ENCODE measurements at regions not wholly inside any gene's neighbourhood (a gene's known extent, or its start where the extent isn't known, plus 50 kb on each side); places are given as distances from the start of the nearest gene placed in this dataset.

GRCh38 chr2:222108957-222109585, 189.7 kb downstream of the PAX3 start:
- no peaks in the 10 kb centered on the region for H3K27me3 Mint-ChIP-seq
- CTCF ChIA-PET: no interaction called here
- no peaks in the 10 kb centered on the region for H3K36me3 Mint-ChIP-seq
- no peak overlapping the region for H3K27ac ChIP-seq (ENCODE audit: low read depth, low read length)
- POLR2A ChIA-PET: no interaction called here
- no peak for DNase-seq
- no peaks in the 10 kb centered on the region for H3K27me3 ChIP-seq (ENCODE audit: insufficient read depth, low read length, poor library complexity, severe bottlenecking)
- no peaks in the 10 kb centered on the region for H3K4me1 ChIP-seq (ENCODE audit: insufficient read depth, low read length)
- no peak overlapping the region for H3K4me3 ChIP-seq (ENCODE audit: low read length)
- H3K4me3 Mint-ChIP-seq: no peak overlapping the region
- H3K27ac Mint-ChIP-seq: no peak overlapping the region
- no peaks in the 10 kb centered on the region for H3K36me3 ChIP-seq (ENCODE audit: insufficient read depth, low read length)
- H3K9me3 ChIP-seq (ENCODE audit: low read length): no peaks in the 10 kb centered on the region
- peaks cover 0 to 2% (median 0%) of the 10 kb centered on the region in 5 donors for H3K9me3 Mint-ChIP-seq
- H3K4me1 Mint-ChIP-seq: no peaks in the 10 kb centered on the region

GRCh38 chr2:222108497-222108896, 190.3 kb downstream of the PAX3 start:
- H3K27me3 ChIP-seq (ENCODE audit: insufficient read depth, low read length, poor library complexity, severe bottlenecking): no peaks in the 10 kb centered on the region
- no peaks in the 10 kb centered on the region for H3K4me1 Mint-ChIP-seq
- no peaks in the 10 kb centered on the region for H3K36me3 ChIP-seq (ENCODE audit: insufficient read depth, low read length)
- no peak overlapping the region for H3K27ac ChIP-seq (ENCODE audit: low read depth, low read length)
- H3K4me3 Mint-ChIP-seq: no peak overlapping the region
- H3K36me3 Mint-ChIP-seq: no peaks in the 10 kb centered on the region
- CTCF ChIA-PET: no interaction called here
- H3K27me3 Mint-ChIP-seq: no peaks in the 10 kb centered on the region
- no peak overlapping the region for H3K4me3 ChIP-seq (ENCODE audit: low read length)
- no peaks in the 10 kb centered on the region for H3K4me1 ChIP-seq (ENCODE audit: insufficient read depth, low read length)
- no peak overlapping the region for H3K27ac Mint-ChIP-seq
- no peak for DNase-seq
- POLR2A ChIA-PET: no interaction called here
- peaks cover 0 to 2% (median 0%) of the 10 kb centered on the region in 5 donors for H3K9me3 Mint-ChIP-seq
- no peaks in the 10 kb centered on the region for H3K9me3 ChIP-seq (ENCODE audit: low read length)

GRCh38 chr2:222105046-222105445, 193.8 kb downstream of the PAX3 start:
- ChIA-PET POLR2A (no interaction called here), CTCF (no interaction called here)
- no peak overlapping the region for H3K27ac Mint-ChIP-seq
- H3K27me3 Mint-ChIP-seq: peaks cover 0 to 1% of the 10 kb centered on the region in 2 donors
- Histone ChIP-seq H3K27ac (ENCODE audit: low read depth, low read length) (no peak overlapping the region), H3K4me1 (ENCODE audit: insufficient read depth, low read length) (no peaks in the 10 kb centered on the region), H3K4me3 (ENCODE audit: low read length) (no peak overlapping the region), H3K36me3 (ENCODE audit: insufficient read depth, low read length) (no peaks in the 10 kb centered on the region), H3K9me3 (ENCODE audit: low read length) (no peaks in the 10 kb centered on the region), H3K27me3 (ENCODE audit: insufficient read depth, low read length, poor library complexity, severe bottlenecking) (no peaks in the 10 kb centered on the region)
- H3K4me3 Mint-ChIP-seq: no peak overlapping the region
- H3K4me1 Mint-ChIP-seq: no peaks in the 10 kb centered on the region
- H3K9me3 Mint-ChIP-seq: no peaks in the 10 kb centered on the region
- no peaks in the 10 kb centered on the region for H3K36me3 Mint-ChIP-seq
- no peak for DNase-seq

- POLR2A ChIA-PET: no interaction called here
- CTCF ChIA-PET: no interaction called here
- Histone ChIP-seq H3K9me3 (ENCODE audit: low read length) (no peaks in the 10 kb centered on the region), H3K27me3 (ENCODE audit: insufficient read depth, low read length, poor library complexity, severe bottlenecking) (no peaks in the 10 kb centered on the region), H3K4me3 (ENCODE audit: low read length) (no peak overlapping the region), H3K36me3 (ENCODE audit: insufficient read depth, low read length) (no peaks in the 10 kb centered on the region), H3K4me1 (ENCODE audit: insufficient read depth, low read length) (no peaks in the 10 kb centered on the region), H3K27ac (ENCODE audit: low read depth, low read length) (no peak overlapping the region)
- DNase-seq: no peak
- peaks cover 3 to 5% of the 10 kb centered on the region in 2 donors for H3K27me3 Mint-ChIP-seq
- no peaks in the 10 kb centered on the region for H3K9me3 Mint-ChIP-seq
- H3K36me3 Mint-ChIP-seq: no peaks in the 10 kb centered on the region
- H3K27ac Mint-ChIP-seq: no peak overlapping the region
- H3K4me3 Mint-ChIP-seq: no peak overlapping the region
- no peaks in the 10 kb centered on the region for H3K4me1 Mint-ChIP-seq
Observed at GRCh38 chr2:222102575-222103349, 196.0 kb downstream of the PAX3 start.

GRCh38 chr2:222100704-222101699, 197.8 kb downstream of the PAX3 start:
- Mint-ChIP-seq H3K36me3 (no peaks in the 10 kb centered on the region), H3K9me3 (no peaks in the 10 kb centered on the region), H3K4me1 (no peaks in the 10 kb centered on the region), H3K27me3 (peaks cover 5% of the 10 kb centered on the region in 2 donors), H3K4me3 (no peak overlapping the region), H3K27ac (no peak overlapping the region)
- CTCF ChIA-PET: no interaction called here
- POLR2A ChIA-PET: no interaction called here
- no peak overlapping the region for H3K4me3 ChIP-seq (ENCODE audit: low read length)
- no peaks in the 10 kb centered on the region for H3K27me3 ChIP-seq (ENCODE audit: insufficient read depth, low read length, poor library complexity, severe bottlenecking)
- no peaks in the 10 kb centered on the region for H3K9me3 ChIP-seq (ENCODE audit: low read length)
- H3K27ac ChIP-seq (ENCODE audit: low read depth, low read length): no peak overlapping the region
- H3K4me1 ChIP-seq (ENCODE audit: insufficient read depth, low read length): no peaks in the 10 kb centered on the region
- H3K36me3 ChIP-seq (ENCODE audit: insufficient read depth, low read length): no peaks in the 10 kb centered on the region
- DNase-seq: no peak

GRCh38 chr2:222088561-222088960, 210.2 kb downstream of the PAX3 start:
- POLR2A ChIA-PET: no interaction called here
- H3K36me3 ChIP-seq (ENCODE audit: insufficient read depth, low read length): no peaks in the 10 kb centered on the region
- no peak overlapping the region for H3K4me3 ChIP-seq (ENCODE audit: low read length)
- no peaks in the 10 kb centered on the region for H3K9me3 ChIP-seq (ENCODE audit: low read length)
- H3K4me1 Mint-ChIP-seq: no peaks in the 10 kb centered on the region
- no peak overlapping the region for H3K4me3 Mint-ChIP-seq
- H3K27me3 ChIP-seq (ENCODE audit: insufficient read depth, low read length, poor library complexity, severe bottlenecking): no peaks in the 10 kb centered on the region
- no peaks in the 10 kb centered on the region for H3K27me3 Mint-ChIP-seq
- H3K27ac Mint-ChIP-seq: no peak overlapping the region
- H3K27ac ChIP-seq (ENCODE audit: low read depth, low read length): no peak overlapping the region
- CTCF ChIA-PET: no interaction called here
- H3K36me3 Mint-ChIP-seq: no peaks in the 10 kb centered on the region
- H3K4me1 ChIP-seq (ENCODE audit: insufficient read depth, low read length): no peaks in the 10 kb centered on the region
- DNase-seq: no peak
- peaks cover 0 to 6% (median 0%) of the 10 kb centered on the region in 5 donors for H3K9me3 Mint-ChIP-seq

- no peaks in the 10 kb centered on the region for H3K4me1 Mint-ChIP-seq
- CTCF ChIA-PET: no interaction called here
- H3K4me1 ChIP-seq (ENCODE audit: insufficient read depth, low read length): no peaks in the 10 kb centered on the region
- no peak overlapping the region for H3K4me3 ChIP-seq (ENCODE audit: low read length)
- DNase-seq: no peak
- H3K27ac Mint-ChIP-seq: no peak overlapping the region
- no peak overlapping the region for H3K27ac ChIP-seq (ENCODE audit: low read depth, low read length)
- no peaks in the 10 kb centered on the region for H3K27me3 Mint-ChIP-seq
- peaks cover 0 to 6% (median 0%) of the 10 kb centered on the region in 5 donors for H3K9me3 Mint-ChIP-seq
- POLR2A ChIA-PET: no interaction called here
- no peaks in the 10 kb centered on the region for H3K27me3 ChIP-seq (ENCODE audit: insufficient read depth, low read length, poor library complexity, severe bottlenecking)
- H3K9me3 ChIP-seq (ENCODE audit: low read length): no peaks in the 10 kb centered on the region
- H3K36me3 Mint-ChIP-seq: no peaks in the 10 kb centered on the region
- no peak overlapping the region for H3K4me3 Mint-ChIP-seq
- H3K36me3 ChIP-seq (ENCODE audit: insufficient read depth, low read length): no peaks in the 10 kb centered on the region
Observed at GRCh38 chr2:222087998-222088397, 210.8 kb downstream of the PAX3 start.

- no peak overlapping the region for H3K27ac Mint-ChIP-seq
- ChIA-PET CTCF (no interaction called here), POLR2A (no interaction called here)
- no peaks in the 10 kb centered on the region for H3K4me1 Mint-ChIP-seq
- no peak overlapping the region for H3K4me3 Mint-ChIP-seq
- Histone ChIP-seq H3K36me3 (ENCODE audit: insufficient read depth, low read length) (no peaks in the 10 kb centered on the region), H3K4me1 (ENCODE audit: insufficient read depth, low read length) (no peaks in the 10 kb centered on the region), H3K27ac (ENCODE audit: low read depth, low read length) (no peak overlapping the region), H3K27me3 (ENCODE audit: insufficient read depth, low read length, poor library complexity, severe bottlenecking) (no peaks in the 10 kb centered on the region), H3K4me3 (ENCODE audit: low read length) (no peak overlapping the region), H3K9me3 (ENCODE audit: low read length) (no peaks in the 10 kb centered on the region)
- no peak for DNase-seq
- peaks cover 0 to 3% (median 0%) of the 10 kb centered on the region in 5 donors for H3K9me3 Mint-ChIP-seq
- no peaks in the 10 kb centered on the region for H3K27me3 Mint-ChIP-seq
- H3K36me3 Mint-ChIP-seq: no peaks in the 10 kb centered on the region
Observed at GRCh38 chr2:222082201-222082600, 216.6 kb downstream of the PAX3 start.

All from CD8-positive, alpha-beta memory T cell (primary cell).